Right atrium auricular region (tissue), 2 donors: ENCODE measurements at regions not wholly inside any gene's neighbourhood (a gene's known extent, or its start where the extent isn't known, plus 50 kb on each side); places are given as distances from the start of the nearest gene placed in this dataset.

ENCODE experiments used
- DNase-seq: peaks from one replicate; pipeline ENCODE4 v3.0.0-alpha.2; 2019; ENCODE audit warnings: low spot score
- H3K27ac ChIP-seq, 2 donors: fragments of 200-600 bp; sonication (generic); 1 replicate in 1 of 2; 2 replicates in 1 of 2; pipeline ENCODE4 v1.5.1; 2016 to 2019
- H3K27me3 ChIP-seq, 2 donors: fragments of 200-600 bp; sonication (generic); one replicate each; pipeline versions ENCODE4 v1.5.1 to v1.6.0; 2017 to 2019
- H3K36me3 ChIP-seq: fragments of 200-600 bp; sonication (generic); one replicate; pipeline ENCODE4 v1.5.1; 2016
- H3K4me1 ChIP-seq, 2 donors: fragments of 200-600 bp; sonication (generic); one replicate each; pipeline versions ENCODE4 v1.5.1 to v1.6.0; 2017 to 2019
- H3K4me3 ChIP-seq, 2 donors: fragments of 200-600 bp; sonication (generic); 1 replicate in 1 of 2; 2 replicates in 1 of 2; pipeline ENCODE4 v1.5.1; 2017 to 2019; ENCODE audit warnings: mild to moderate bottlenecking in 1 of 2, moderate library complexity in 1 of 2
- H3K9me3 ChIP-seq, 2 donors: fragments of 200-600 bp; sonication (generic); one replicate each; pipeline ENCODE4 v1.5.1; 2019
- CTCF ChIP-seq, 2 donors: fragments of 200-600 bp; sonication (generic); IDR thresholded peaks; one replicate each; pipeline ENCODE4 v1.5.1; 2019; ENCODE audit warnings: antibody characterized with exemption in 2 of 2

- Histone ChIP-seq H3K27me3 (no peaks in the 10 kb centered on the region), H3K9me3 (no peaks in the 10 kb centered on the region), H3K36me3 (no peaks in the 10 kb centered on the region), H3K4me3 (no peak overlapping the region), H3K27ac (no peak overlapping the region), H3K4me1 (no peaks in the 10 kb centered on the region)
- TF ChIP-seq CTCF (IDR thresholded peaks at IDR 0.05) = no peak
- no peak for DNase-seq
Observed at GRCh38 chr3:148466980-148467740, 230.5 kb upstream of the AGTR1 start.

GRCh38 chr3:148477375-148477774, 220.3 kb upstream of the AGTR1 start:
- no peak for DNase-seq
- no peak for TF ChIP-seq CTCF (IDR thresholded peaks at IDR 0.05)
- Histone ChIP-seq H3K4me1 (no peaks in the 10 kb centered on the region), H3K27me3 (no peaks in the 10 kb centered on the region), H3K4me3 (no peak overlapping the region), H3K9me3 (peaks cover 0 to 9% of the 10 kb centered on the region in 2 donors), H3K27ac (no peak overlapping the region), H3K36me3 (no peaks in the 10 kb centered on the region)

GRCh38 chr3:148493631-148494030, 204.1 kb upstream of the AGTR1 start:
- Histone ChIP-seq H3K27me3 (no peaks in the 10 kb centered on the region), H3K27ac (no peak overlapping the region), H3K36me3 (no peaks in the 10 kb centered on the region), H3K4me1 (no peaks in the 10 kb centered on the region), H3K4me3 (no peak overlapping the region), H3K9me3 (no peaks in the 10 kb centered on the region)
- no peak for TF ChIP-seq CTCF (IDR thresholded peaks at IDR 0.05)
- DNase-seq = no peak

- no peak overlapping the region for H3K27ac ChIP-seq
- no peak for TF ChIP-seq CTCF (IDR thresholded peaks at IDR 0.05)
- no peak for DNase-seq
- no peaks in the 10 kb centered on the region for H3K4me1 ChIP-seq
- H3K36me3 ChIP-seq = no peaks in the 10 kb centered on the region
- H3K9me3 ChIP-seq = no peaks in the 10 kb centered on the region
- no peaks in the 10 kb centered on the region for H3K27me3 ChIP-seq
- H3K4me3 ChIP-seq = no peak overlapping the region
Observed at GRCh38 chr3:148494451-148494850, 203.3 kb upstream of the AGTR1 start.

GRCh38 chr3:148500881-148501280, 196.8 kb upstream of the AGTR1 start:
- TF ChIP-seq CTCF (IDR thresholded peaks at IDR 0.05) = no peak
- H3K4me3 ChIP-seq = no peak overlapping the region
- no peaks in the 10 kb centered on the region for H3K4me1 ChIP-seq
- H3K27ac ChIP-seq = no peak overlapping the region
- no peak for DNase-seq
- no peaks in the 10 kb centered on the region for H3K36me3 ChIP-seq
- H3K27me3 ChIP-seq = no peaks in the 10 kb centered on the region
- H3K9me3 ChIP-seq = no peaks in the 10 kb centered on the region

- no peak for DNase-seq
- no peaks in the 10 kb centered on the region for H3K4me1 ChIP-seq
- H3K9me3 ChIP-seq = no peaks in the 10 kb centered on the region
- no peak overlapping the region for H3K4me3 ChIP-seq
- no peaks in the 10 kb centered on the region for H3K36me3 ChIP-seq
- TF ChIP-seq CTCF (IDR thresholded peaks at IDR 0.05) = no peak
- H3K27me3 ChIP-seq = no peaks in the 10 kb centered on the region
- no peak overlapping the region for H3K27ac ChIP-seq
Observed at GRCh38 chr3:148510116-148510515, 187.6 kb upstream of the AGTR1 start.
